Fibroblast of lung (primary cell): ENCODE measurements at regions not wholly inside any gene's neighbourhood (a gene's known extent, or its start where the extent isn't known, plus 50 kb on each side); places are given as distances from the start of the nearest gene placed in this dataset.

Source experiments
- CTCF ChIP-seq, 2 donors: IDR thresholded peaks in 1 of 2; conservative IDR thresholded peaks in 1 of 2; 1 replicate in 1 of 2; 2 replicates in 1 of 2; pipeline ENCODE4 v1.5.1; 2011 to 2012; ENCODE audit warnings: low read length in 2 of 2, control low read depth in 1 of 2, inconsistent platforms in 1 of 2, low read depth in 1 of 2, mild to moderate bottlenecking in 1 of 2
- EZH2 ChIP-seq: IDR thresholded peaks from 2 replicates; pipeline ENCODE4 v1.5.1; 2012; ENCODE audit warnings: low read length, control low read depth, mild to moderate bottlenecking; ENCODE audit errors: missing control alignments

- no peak for TF ChIP-seq CTCF (conservative IDR thresholded peaks at IDR 0.05 in 1 of 2, IDR thresholded peaks at IDR 0.05 in 1 of 2; ENCODE audit: low read depth in 1 of 2, low read length in 2 of 2)
- TF ChIP-seq EZH2: no peak
Measured at GRCh38 chr10:2984682-2985081, 82.7 kb upstream of the PFKP start.
